NCI-H69 (cell line): ENCODE measurements at regions not wholly inside any gene's neighbourhood (a gene's known extent, or its start where the extent isn't known, plus 50 kb on each side); places are given as distances from the start of the nearest gene placed in this dataset.
"Not testable (repeated sequence)": the region's sequence is repeated elsewhere in the genome, so short reads cannot be mapped to it uniquely, and the experiment has no call there.

Source experiments
- DNase-seq: peaks from one replicate; lab custom pipeline; 2025; lab: John Stamatoyannopoulos, UW

GRCh38 chr5:37962389-37962788 lies 122.5 kb upstream of the GDNF start:
- no peak for DNase-seq

DNA sequence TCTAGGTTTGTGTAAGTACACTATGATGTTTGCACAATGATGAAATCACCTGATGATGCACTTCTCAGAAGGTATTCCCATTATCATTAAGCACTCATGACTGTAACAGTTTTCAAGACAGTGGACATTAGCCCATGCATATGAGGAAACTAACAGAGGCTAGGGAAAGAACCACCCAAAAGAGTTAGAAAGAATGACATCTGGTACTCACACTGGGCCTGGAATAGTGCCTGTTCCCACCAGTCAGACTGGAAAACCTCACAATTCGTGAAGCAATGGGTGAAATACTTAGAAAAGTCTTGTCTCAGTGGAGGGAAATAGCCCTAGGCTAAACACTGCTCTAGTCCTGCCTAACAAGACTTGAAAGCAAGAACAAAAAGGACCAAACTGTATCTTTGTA lies 117.4 kb upstream of the GDNF start:
- DNase-seq: no peak

DNA sequence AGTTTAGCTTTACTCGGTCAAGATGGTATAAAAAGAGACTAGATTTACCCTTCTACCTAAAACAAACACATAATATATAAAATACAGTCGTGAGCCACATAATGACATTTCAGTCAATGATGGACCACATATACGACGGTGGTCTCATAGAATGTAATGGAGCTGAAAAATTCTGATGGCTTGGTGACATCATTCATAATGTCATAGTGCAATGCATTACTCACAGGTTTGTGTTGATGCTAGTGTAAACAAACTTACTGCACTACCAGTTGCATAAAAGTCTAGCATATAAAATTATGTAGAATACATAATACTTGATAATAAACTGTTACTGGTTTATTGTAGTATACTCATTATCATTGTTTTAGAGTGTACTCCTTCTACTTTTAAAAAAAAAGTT lies 115.9 kb upstream of the GDNF start:
- DNase-seq: no peak

DNA sequence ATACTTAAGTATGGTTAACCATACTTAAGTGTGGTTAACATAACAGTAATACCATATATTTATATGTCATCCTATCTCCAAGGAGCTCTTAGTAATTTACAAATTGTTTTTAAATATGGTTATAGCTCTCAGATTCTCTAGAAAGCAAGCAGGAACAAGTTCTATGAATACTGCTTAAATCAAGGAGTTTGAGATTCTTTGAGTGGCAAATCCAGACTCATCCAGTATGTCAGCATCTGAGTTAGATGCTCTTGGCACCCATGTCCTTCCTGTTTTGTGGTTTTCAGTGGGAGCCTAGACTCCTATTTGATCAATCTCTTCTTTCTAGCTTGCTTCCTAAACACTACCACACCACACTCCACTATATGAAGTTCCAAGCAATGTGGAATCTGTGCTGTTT lies 114.7 kb upstream of the GDNF start:
- no peak for DNase-seq

DNA sequence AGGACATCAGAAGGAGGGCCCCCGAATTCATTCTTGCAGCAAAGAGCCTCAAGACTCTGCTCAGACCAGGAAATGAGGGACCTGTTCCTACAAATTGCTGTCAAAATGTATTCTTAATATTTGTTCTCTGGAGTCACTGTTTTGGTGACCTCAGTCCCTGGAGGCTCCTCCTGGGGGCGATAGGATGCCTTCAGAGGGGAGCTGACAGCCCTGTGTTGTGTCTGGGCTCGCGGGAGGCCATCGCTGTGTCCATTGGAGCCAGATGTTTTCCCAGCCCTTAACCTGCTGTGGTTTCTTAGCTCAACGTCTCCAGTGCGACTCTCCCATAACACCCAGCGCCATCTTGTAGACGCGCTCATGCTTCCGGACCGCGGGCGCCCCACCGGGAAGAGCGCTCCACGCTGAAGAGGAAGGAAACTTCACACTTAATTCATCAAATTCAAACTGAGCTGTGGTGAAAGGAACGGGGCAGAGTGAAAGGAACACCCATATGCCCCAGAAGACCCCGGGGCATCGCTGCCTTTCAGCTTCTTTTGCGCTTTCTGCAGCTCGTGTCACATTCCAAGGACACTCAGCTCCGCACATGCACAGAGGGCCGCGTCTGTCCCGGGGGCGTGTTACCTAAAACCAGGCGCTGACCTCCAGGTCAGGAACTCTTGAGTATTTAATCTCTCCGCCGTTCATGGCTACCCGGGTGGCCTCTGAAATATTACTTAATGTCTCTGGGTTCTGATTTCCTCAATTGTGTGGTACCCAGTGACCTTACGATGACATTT lies 112.3 kb upstream of the GDNF start:
- DNase-seq: no peak

DNA sequence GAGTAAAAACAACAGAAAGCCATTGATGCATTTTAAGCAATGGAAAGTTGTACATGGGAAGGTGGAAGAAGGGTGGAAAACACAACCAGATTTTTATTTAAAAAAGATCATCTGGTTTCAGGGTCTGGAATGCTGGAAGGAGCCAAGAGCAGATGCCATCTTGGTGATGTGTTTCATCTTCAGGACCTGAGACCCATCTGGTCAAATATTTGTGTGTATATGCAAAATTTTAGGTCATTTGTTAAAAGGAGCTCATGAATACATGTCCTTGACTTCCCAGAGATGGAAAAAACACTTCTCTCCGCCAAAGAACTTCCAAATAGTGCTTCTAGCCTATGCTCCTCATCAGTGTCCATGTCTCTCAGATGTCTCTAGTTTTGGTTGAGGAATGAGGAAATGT lies 110.6 kb upstream of the GDNF start:
- DNase-seq: no peak

DNA sequence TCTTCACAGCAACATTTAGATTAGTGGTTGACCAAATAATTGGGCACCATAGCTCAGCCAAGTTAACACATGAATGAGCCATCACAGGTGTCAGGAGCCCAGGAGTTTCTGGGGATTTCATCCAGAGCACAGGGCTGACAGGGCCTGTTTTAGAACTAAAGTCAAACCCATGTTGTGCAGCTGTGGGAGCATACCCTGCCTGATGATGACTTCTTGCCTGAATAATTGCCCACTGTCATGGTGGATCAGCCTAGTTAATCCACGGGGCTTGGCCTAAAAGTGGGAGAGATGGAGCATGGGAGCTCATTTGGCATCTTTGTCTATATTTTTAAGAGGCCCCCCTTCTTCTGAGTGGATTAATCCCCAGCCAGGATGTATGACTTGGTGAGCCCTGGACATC lies 105.6 kb upstream of the GDNF start:
- no peak for DNase-seq

- not testable (repeated sequence) for DNase-seq
These were observed 103.3 kb upstream of the GDNF start for GRCh38 chr5:37943136-37943535.

DNA sequence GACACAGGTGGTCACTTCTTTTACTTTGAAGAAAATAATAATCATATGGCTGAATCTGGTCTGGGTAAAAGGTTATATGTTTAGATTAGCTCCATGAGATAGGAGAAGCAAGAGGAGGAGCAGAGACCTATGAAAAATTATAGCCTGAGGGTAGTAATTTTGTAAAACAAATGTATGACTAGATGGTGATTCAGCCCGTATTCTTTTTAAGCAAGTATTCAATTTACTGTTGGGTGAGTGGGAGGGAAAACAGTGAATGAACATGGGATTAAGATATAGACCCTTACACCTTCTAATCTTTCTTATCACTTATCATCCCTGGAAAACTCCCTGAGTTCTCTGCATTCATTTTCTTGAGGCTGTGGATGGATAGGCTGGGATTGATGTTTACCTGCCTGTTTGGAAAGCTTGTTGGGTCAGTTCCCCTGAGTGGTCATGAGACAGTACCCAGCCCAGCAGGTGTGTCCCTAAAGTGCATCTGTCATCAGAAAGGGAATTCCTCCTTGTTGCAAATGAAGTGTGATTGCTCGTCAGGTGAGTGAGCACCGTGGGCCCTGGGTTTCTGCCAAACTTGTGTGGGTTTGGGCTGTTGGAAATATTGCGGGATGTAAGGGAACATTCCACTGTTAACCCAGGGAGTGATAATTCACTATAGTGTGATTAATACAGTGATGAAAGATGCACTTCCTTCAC lies 101.2 kb upstream of the GDNF start:
- peak; percentile 69 for DNase-seq

GRCh38 chr5:37938861-37939260 lies 99.0 kb upstream of the GDNF start:
- no peak for DNase-seq

DNA sequence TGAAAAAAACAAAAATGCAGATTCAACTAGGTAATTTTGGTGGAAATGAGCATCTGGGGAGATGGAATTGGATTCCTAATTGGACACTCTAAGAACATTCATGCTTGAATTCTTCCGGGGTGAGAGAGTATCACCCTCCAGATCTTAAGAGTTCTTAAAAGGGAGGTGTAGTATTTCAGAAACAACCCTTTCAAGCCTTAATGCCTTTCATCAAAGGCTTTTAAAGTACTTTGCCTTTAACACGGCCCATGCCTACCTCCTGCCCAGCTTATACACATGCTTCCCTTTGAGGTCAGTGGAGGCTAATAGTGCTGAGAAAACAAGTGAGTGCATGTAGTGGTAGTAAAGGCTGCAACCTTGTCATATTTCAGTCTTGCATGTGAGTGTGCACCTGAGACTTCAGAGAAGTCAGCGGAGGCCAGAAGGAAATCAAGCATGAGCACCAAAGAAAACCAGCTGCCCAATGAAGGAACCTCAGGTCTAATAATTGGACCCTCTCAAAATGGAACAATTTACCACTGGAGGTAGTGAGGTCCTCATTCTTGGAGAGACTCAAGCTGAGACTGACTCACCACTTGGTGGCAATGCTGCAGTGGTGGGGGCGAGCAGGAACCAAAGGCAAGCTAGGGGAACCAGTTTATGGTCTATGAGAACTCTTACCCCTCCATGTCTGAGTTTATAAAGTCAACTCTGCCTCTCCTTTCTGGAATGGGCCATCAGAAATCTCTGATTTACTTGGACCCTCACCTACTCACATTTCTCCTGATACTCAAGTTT lies 98.4 kb upstream of the GDNF start:
- DNase-seq: peak; percentile 52

- DNase-seq: no peak
These were observed 96.2 kb upstream of the GDNF start for GRCh38 chr5:37936091-37936490.

DNA sequence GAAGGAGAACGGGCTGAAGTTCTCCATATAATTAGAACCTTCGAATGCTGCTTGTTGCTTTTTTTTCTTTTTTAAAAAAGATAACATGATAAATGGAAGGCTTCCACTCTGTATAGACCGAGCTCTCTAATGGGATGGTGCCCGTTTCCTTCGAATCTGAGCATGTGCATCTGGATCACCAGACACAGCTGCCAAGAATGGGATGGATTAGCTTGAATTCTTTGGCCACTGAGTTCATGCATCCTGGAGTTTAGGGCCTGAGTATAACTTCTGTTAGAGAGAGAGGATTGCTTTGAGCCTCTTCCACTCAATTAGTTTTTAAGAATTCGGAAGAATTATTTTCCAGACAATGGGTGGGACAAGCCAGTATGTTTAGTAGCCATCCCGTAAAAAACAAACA lies 93.7 kb upstream of the GDNF start:
- no peak for DNase-seq

DNA sequence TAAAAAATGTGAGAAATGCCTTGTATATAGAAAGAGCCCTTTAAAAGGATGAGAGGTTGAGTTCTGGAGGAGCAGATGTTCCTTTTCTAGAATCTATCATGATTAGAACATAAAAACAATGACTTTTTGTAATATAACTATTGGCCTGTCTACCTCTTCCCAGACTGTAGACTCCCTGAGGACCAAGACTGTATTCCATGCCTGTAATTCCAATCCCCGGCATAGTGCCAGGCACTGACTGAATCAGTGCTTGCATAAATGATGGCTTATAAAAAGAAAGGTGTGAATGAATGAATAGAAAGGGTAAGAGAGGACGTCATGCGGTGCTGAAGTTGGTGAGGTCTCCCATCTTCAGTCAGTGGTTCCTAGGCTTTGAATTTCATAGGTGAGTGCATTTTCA lies 92.6 kb upstream of the GDNF start:
- no peak for DNase-seq

GRCh38 chr5:37931541-37931940 lies 91.7 kb upstream of the GDNF start:
- no peak for DNase-seq

DNA sequence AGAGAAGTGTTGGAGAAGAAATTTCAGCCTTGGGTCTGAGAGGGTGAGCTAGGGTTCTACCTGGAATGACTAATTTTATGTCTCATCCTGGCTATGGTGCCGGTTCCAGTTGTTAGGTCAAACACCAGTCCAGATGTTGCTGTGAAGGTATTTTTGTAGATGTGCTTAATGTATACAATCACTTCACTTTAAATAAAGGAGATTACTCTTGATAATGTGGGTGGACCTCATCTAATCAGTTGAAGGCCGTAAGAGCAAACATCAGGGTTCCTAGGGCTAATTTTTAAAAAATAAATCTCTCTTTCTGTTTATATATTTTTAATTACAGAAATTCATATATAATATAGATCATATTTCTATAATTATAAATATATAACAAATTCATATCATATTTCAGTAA lies 90.5 kb upstream of the GDNF start:
- no peak for DNase-seq

GRCh38 chr5:37929791-37930190 lies 90.0 kb upstream of the GDNF start:
- DNase-seq: no peak

GRCh38 chr5:37927753-37928152 lies 87.9 kb upstream of the GDNF start:
- DNase-seq: not testable (repeated sequence)

- DNase-seq: peak; percentile 44
These were observed 86.9 kb upstream of the GDNF start for GRCh38 chr5:37926732-37927131.

DNA sequence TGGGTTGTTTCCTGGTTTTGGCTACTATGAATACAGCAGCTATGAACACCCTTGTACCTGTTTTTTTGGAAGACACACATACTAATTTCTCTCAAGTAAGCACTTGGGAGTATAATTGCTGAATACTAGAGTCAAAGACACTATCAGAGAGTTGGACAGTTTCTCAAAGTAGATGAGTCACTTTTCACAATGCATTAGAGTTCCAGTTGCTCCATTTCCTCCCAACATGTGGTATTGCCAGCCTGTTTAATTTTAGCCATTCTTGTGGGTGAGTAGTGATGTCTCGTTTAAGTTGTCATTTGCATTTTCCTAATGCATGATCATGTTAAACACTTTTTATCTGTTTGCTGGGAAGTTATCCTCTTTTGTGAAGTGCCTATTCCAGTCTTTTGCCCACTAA lies 81.6 kb upstream of the GDNF start:
- DNase-seq: no peak

GRCh38 chr5:37918424-37918823 lies 78.6 kb upstream of the GDNF start:
- DNase-seq: no peak

DNA sequence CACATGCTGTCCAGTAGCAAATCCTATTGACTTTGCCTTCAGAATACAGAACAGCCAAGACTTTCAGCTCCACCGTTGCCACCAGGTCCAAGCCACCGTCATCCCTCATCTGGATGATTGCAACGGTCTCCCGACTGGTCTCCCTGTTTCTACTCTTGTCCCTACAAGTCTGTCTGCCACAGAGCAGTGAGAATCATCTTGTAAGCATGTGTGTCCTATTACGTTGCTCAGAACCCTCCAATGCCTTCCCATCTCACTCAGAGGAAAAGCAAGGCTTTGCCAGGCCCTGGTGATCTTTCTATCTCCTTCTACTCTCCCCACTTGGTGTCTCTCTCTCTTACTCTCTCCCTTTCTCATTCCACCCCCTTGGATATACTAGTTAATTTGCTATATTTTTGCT lies 76.7 kb upstream of the GDNF start:
- no peak for DNase-seq

- DNase-seq: no peak
These were observed 75.4 kb upstream of the GDNF start for GRCh38 chr5:37915097-37915736.
